Astrocyte (in vitro differentiated cells and primary cell): ENCODE measurements at regions not wholly inside any gene's neighbourhood (a gene's known extent, or its start where the extent isn't known, plus 50 kb on each side); places are given as distances from the start of the nearest gene placed in this dataset.

ENCODE experiments used
- DNase-seq: peaks from one replicate; pipeline ENCODE4 v3.0.0-alpha.2; 2010; ENCODE audit warnings: low read depth
- FAIRE-seq: peaks from 2 replicates; lab custom pipeline; 2011; peaks lifted over from hg19 to GRCh38; lab: Jason Lieb, UNC
- H2AFZ ChIP-seq: 2 replicates; pipeline ENCODE4 v1.6.0; 2012; ENCODE audit warnings: low read depth, low read length, inconsistent platforms
- H3K27ac ChIP-seq: 2 replicates; pipeline ENCODE4 v1.5.1; 2011; ENCODE audit warnings: low read depth, low read length, inconsistent platforms
- H3K27me3 ChIP-seq: 2 replicates; pipeline ENCODE4 v1.6.0; 2011; ENCODE audit warnings: low read length, inconsistent platforms; ENCODE audit not compliant: insufficient read depth
- H3K36me3 ChIP-seq: 2 replicates; pipeline ENCODE4 v1.5.1; 2011; ENCODE audit warnings: low read length, inconsistent platforms; ENCODE audit not compliant: insufficient read depth
- H3K4me1 ChIP-seq: 2 replicates; pipeline ENCODE4 v1.5.1; 2011; ENCODE audit warnings: low read length, inconsistent platforms; ENCODE audit not compliant: insufficient read depth
- H3K4me2 ChIP-seq: 2 replicates; pipeline ENCODE4 v1.6.0; 2012; ENCODE audit warnings: low read length, inconsistent platforms
- H3K4me3 ChIP-seq: 2 replicates; pipeline ENCODE4 v1.5.1; 2011; ENCODE audit warnings: low read depth, mild to moderate bottlenecking, low read length, inconsistent platforms; ENCODE audit not compliant: insufficient read depth
- H3K79me2 ChIP-seq: 2 replicates; pipeline ENCODE4 v1.6.0; 2012; ENCODE audit warnings: mild to moderate bottlenecking, low read length, inconsistent platforms; ENCODE audit not compliant: insufficient read depth
- H3K9ac ChIP-seq: 2 replicates; pipeline ENCODE4 v1.6.0; 2012; ENCODE audit warnings: mild to moderate bottlenecking, low read length, inconsistent platforms
- H3K9me3 ChIP-seq: 2 replicates; pipeline ENCODE4 v1.5.1; 2012; ENCODE audit warnings: low read depth, mild to moderate bottlenecking, low read length, inconsistent platforms; ENCODE audit not compliant: insufficient read depth
- H4K20me1 ChIP-seq: 2 replicates; pipeline ENCODE4 v1.6.0; 2012; ENCODE audit warnings: low read length, inconsistent platforms; ENCODE audit not compliant: insufficient read depth
- H3K27ac Mint-ChIP-seq: one replicate; pipeline ENCODE4 v1.8.0; 2021; ENCODE audit warnings: mild to moderate bottlenecking, mixed read lengths; ENCODE audit not compliant: unreplicated experiment
- H3K27me3 Mint-ChIP-seq: one replicate; pipeline ENCODE4 v1.8.0; 2021; ENCODE audit warnings: low read depth, mixed read lengths; ENCODE audit not compliant: unreplicated experiment
- H3K36me3 Mint-ChIP-seq: one replicate; pipeline ENCODE4 v1.8.0; 2021; ENCODE audit warnings: low read depth, mixed read lengths; ENCODE audit not compliant: unreplicated experiment
- H3K4me1 Mint-ChIP-seq: one replicate; pipeline ENCODE4 v1.8.0; 2021; ENCODE audit warnings: low read depth, mixed read lengths; ENCODE audit not compliant: unreplicated experiment
- H3K4me3 Mint-ChIP-seq: one replicate; pipeline ENCODE4 v1.8.0; 2021; ENCODE audit warnings: mild to moderate bottlenecking, moderate library complexity, mixed read lengths; ENCODE audit not compliant: unreplicated experiment
- H3K9me3 Mint-ChIP-seq: one replicate; pipeline ENCODE4 v1.8.0; 2021; ENCODE audit warnings: mild to moderate bottlenecking, mixed read lengths; ENCODE audit not compliant: unreplicated experiment
- CTCF ChIP-seq: IDR thresholded peaks from 2 replicates; pipeline ENCODE4 v1.5.1; 2011; ENCODE audit warnings: low read depth, mild to moderate bottlenecking, inconsistent platforms, low read length, moderate library complexity; ENCODE audit not compliant: insufficient read depth
- EZH2 ChIP-seq: IDR thresholded peaks from 2 replicates; pipeline ENCODE4 v1.6.1; 2012; ENCODE audit warnings: mild to moderate bottlenecking, low read length, inconsistent platforms; ENCODE audit not compliant: insufficient read depth

DNA sequence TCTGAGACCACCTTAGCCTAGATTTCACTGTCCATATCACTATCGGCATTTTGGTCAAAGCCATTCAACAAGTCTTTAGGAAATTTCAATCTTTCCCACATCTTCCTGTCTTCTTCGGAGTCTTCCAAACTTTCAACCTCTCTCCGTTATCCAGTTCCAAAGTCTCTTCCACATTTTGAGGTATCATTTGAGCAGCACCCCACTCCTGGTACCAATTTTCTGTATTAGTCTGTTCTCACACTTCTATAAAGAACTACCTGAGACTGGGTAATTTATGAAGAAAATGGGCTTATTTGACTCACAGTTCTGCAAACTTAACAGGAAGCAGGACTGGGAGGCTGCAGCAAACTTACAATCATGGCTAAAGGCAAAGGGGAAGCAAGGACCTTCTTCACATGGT, 215.5 kb downstream of the CYLC2 start:
- Mint-ChIP-seq H3K4me1 (no peaks in the 10 kb centered on the region), H3K4me3 (no peak overlapping the region), H3K36me3 (no peaks in the 10 kb centered on the region), H3K27ac (no peak overlapping the region), H3K27me3 (no peaks in the 10 kb centered on the region), H3K9me3 (peaks cover 9% of the 10 kb centered on the region)
- H3K79me2 ChIP-seq: no peaks in the 10 kb centered on the region
- DNase-seq (no peak), FAIRE-seq (no peak)
- no peak overlapping the region for H3K4me3 ChIP-seq
- no peak for TF ChIP-seq EZH2
- TF ChIP-seq CTCF: no peak
- H3K4me1 ChIP-seq: no peaks in the 10 kb centered on the region
- no peak overlapping the region for H3K27ac ChIP-seq
- no peak overlapping the region for H2AFZ ChIP-seq
- no peak overlapping the region for H3K4me2 ChIP-seq
- H3K27me3 ChIP-seq: no peaks in the 10 kb centered on the region
- peaks cover 3% of the 10 kb centered on the region for H3K9me3 ChIP-seq
- no peaks in the 10 kb centered on the region for H3K36me3 ChIP-seq
- no peaks in the 10 kb centered on the region for H4K20me1 ChIP-seq
- no peak overlapping the region for H3K9ac ChIP-seq

GRCh38 chr9:103215197-103215596, 220.1 kb downstream of the CYLC2 start:
- no peaks in the 10 kb centered on the region for H3K4me1 ChIP-seq
- H3K4me3 ChIP-seq: no peak overlapping the region
- H3K27ac ChIP-seq: no peak overlapping the region
- no peak overlapping the region for H3K4me2 ChIP-seq
- H3K79me2 ChIP-seq: no peaks in the 10 kb centered on the region
- no peak overlapping the region for H2AFZ ChIP-seq
- Mint-ChIP-seq H3K4me3 (no peak overlapping the region), H3K36me3 (no peaks in the 10 kb centered on the region), H3K27ac (no peak overlapping the region), H3K27me3 (no peaks in the 10 kb centered on the region), H3K9me3 (peaks cover 2% of the 10 kb centered on the region), H3K4me1 (no peaks in the 10 kb centered on the region)
- no peaks in the 10 kb centered on the region for H3K36me3 ChIP-seq
- no peaks in the 10 kb centered on the region for H3K27me3 ChIP-seq
- no peaks in the 10 kb centered on the region for H3K9me3 ChIP-seq
- TF ChIP-seq CTCF (no peak), EZH2 (no peak)
- H3K9ac ChIP-seq: no peak overlapping the region
- FAIRE-seq (no peak), DNase-seq (no peak)
- H4K20me1 ChIP-seq: no peaks in the 10 kb centered on the region

- no peak for TF ChIP-seq CTCF
- TF ChIP-seq EZH2: no peak
- FAIRE-seq (no peak), DNase-seq (no peak)
- H3K4me3 Mint-ChIP-seq: no peak overlapping the region
- Histone ChIP-seq H4K20me1 (no peaks in the 10 kb centered on the region), H3K4me3 (no peak overlapping the region), H3K9ac (no peak overlapping the region), H3K27ac (no peak overlapping the region), H3K4me2 (no peak overlapping the region), H3K9me3 (no peaks in the 10 kb centered on the region), H3K36me3 (no peaks in the 10 kb centered on the region), H3K79me2 (no peaks in the 10 kb centered on the region), H3K4me1 (no peaks in the 10 kb centered on the region), H2AFZ (no peak overlapping the region), H3K27me3 (no peaks in the 10 kb centered on the region)
- no peaks in the 10 kb centered on the region for H3K9me3 Mint-ChIP-seq
- H3K27ac Mint-ChIP-seq: no peak overlapping the region
- H3K27me3 Mint-ChIP-seq: no peaks in the 10 kb centered on the region
- H3K4me1 Mint-ChIP-seq: no peaks in the 10 kb centered on the region
- no peaks in the 10 kb centered on the region for H3K36me3 Mint-ChIP-seq
These were observed 230.8 kb downstream of the CYLC2 start for GRCh38 chr9:103225702-103226646.
